Epithelial cell of esophagus (primary cell): ENCODE measurements at regions not wholly inside any gene's neighbourhood (a gene's known extent, or its start where the extent isn't known, plus 50 kb on each side); places are given as distances from the start of the nearest gene placed in this dataset.

Source experiments
- DNase-seq: peaks from one replicate; pipeline ENCODE4 v3.0.0; 2010; ENCODE audit warnings: low read depth
- H3K4me3 ChIP-seq: 2 replicates; pipeline ENCODE4 v1.5.1; 2011; ENCODE audit warnings: mild to moderate bottlenecking, low read length, control low read depth
- TF ChIP-seq, protein P1 (sequence below): IDR thresholded peaks from 2 replicates; pipeline ENCODE4 v1.5.1; 2011; ENCODE audit warnings: low read depth, mild to moderate bottlenecking, low read length, control low read depth, inconsistent platforms; ENCODE audit not compliant: insufficient read depth; ENCODE audit errors: missing control alignments

DNA sequence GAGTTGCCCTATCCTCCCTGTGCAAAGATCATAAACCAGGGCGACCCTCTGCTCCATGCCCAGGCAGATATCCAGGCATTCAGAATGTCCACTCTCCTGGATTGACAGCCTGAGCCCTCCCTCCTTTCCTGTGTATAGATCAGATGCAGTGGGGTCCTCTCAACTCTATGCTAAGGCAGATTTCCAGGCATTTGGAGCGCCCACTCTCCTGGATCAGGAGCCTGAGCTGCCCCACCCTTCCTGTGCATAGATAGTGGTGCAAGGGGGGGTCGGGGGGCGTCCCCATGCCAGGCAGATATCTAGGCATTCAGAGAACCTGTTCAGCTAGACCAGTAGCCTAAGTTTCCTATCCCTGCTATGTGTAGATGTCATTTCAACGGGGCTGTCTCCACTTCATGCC lies 941.1 kb downstream of the PCDH19 start:
- TF ChIP-seq, protein P1, sequence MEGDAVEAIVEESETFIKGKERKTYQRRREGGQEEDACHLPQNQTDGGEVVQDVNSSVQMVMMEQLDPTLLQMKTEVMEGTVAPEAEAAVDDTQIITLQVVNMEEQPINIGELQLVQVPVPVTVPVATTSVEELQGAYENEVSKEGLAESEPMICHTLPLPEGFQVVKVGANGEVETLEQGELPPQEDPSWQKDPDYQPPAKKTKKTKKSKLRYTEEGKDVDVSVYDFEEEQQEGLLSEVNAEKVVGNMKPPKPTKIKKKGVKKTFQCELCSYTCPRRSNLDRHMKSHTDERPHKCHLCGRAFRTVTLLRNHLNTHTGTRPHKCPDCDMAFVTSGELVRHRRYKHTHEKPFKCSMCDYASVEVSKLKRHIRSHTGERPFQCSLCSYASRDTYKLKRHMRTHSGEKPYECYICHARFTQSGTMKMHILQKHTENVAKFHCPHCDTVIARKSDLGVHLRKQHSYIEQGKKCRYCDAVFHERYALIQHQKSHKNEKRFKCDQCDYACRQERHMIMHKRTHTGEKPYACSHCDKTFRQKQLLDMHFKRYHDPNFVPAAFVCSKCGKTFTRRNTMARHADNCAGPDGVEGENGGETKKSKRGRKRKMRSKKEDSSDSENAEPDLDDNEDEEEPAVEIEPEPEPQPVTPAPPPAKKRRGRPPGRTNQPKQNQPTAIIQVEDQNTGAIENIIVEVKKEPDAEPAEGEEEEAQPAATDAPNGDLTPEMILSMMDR: no peak
- no peak overlapping the region for H3K4me3 ChIP-seq
- DNase-seq: no peak

DNA sequence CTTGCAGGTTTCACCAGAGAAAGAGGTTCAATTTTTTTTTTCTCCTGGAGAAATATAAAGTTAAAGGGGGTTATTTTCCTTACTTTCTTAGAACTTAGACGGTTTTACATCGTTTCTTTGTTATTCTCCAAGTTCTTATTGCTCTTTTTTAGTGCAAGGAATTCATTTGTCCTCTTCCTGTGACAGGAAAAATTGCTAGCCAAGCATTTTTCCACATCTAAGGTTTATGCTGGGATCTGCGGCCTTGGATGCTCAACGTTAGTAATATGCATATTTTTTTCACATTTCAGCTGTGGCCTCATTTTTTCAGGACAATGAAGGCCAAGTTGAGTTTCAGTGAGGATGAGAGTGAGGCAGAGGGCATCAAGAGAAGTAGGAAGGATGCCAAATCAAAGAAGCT lies 948.9 kb downstream of the PCDH19 start:
- TF ChIP-seq, protein P1: no peak
- H3K4me3 ChIP-seq: no peak overlapping the region
- DNase-seq: no peak

DNA sequence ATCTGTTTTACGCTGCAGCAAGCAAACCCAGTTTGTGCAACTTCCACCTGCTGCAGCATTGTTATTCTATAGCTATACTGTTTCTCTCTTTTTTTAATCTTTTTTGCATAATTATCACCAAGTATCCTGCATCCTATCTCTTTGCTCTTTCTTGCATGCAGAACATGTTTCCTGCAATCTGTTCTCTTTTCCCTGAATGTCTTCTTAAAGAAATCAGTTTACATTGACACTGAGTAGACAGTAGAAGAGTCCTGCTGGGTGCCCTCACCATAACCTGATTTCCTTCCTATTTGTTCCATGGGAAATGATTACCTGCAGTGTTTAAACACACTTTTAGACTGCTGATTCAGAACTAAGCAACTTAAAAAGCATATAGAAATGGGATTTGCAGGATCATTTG lies 964.7 kb downstream of the PCDH19 start:
- no peak overlapping the region for H3K4me3 ChIP-seq
- TF ChIP-seq, protein P1: no peak
- no peak for DNase-seq

DNA sequence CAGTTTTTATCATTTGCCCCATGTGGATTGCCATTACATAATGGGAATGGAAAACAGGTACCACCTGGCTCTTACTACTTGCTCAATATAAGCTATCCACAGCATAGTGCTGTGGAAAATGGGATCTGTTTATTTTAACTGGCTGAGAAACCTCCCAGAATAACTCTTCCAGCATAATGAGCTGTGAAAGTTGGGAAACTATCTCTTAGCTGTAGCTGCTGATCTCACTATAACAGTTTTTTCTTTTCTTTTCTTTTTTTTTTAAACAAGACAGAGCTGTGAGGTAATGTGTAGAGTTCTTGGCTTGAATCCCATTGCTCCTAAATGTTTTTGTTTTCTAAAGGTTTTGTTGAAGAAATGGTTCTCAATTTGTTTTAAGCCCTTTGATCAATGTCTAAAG lies 988.3 kb downstream of the PCDH19 start:
- TF ChIP-seq, protein P1: no peak
- DNase-seq: no peak
- H3K4me3 ChIP-seq: no peak overlapping the region

DNA sequence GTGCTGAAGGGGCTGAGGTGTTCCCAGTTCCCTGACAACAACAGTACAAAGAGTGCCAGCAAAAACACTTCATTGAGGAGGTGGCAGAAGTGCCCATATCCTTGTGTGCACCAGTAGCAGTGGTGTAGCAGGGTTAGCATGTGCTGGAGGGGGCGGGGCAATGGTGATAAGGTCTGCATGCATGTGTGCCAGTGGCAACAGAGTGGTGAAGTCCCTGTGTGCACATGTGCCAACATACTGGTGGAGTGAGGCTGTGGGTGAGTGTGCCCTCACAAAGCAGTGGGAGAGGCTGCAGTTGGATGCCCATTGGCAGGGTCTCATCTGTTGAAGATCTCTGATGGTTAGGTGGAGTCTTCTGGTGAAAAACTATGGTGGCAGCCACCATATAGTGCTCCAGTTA lies 994.6 kb downstream of the PCDH19 start:
- H3K4me3 ChIP-seq: no peak overlapping the region
- TF ChIP-seq, protein P1: no peak
- no peak for DNase-seq

DNA sequence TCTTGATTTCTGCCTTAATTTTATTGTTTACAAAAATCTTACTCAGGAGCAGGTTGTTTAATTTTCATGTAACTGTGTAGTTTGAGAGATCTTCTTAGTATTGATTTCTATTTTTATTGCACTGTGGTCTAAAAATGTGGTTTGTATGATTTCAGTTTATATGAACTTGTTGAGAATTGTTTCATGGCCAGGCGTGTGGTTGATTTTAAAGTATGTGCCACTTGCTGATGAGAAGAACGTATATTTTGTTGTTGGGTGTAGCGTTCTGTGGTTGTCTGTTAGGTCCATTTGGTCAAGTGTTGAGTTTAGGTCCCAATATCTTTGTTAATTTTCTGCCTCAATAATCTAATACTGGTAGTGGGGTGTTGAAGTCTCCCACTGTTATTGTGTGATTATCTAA lies 996.8 kb downstream of the PCDH19 start:
- TF ChIP-seq, protein P1: no peak
- H3K4me3 ChIP-seq: no peak overlapping the region
- no peak for DNase-seq

DNA sequence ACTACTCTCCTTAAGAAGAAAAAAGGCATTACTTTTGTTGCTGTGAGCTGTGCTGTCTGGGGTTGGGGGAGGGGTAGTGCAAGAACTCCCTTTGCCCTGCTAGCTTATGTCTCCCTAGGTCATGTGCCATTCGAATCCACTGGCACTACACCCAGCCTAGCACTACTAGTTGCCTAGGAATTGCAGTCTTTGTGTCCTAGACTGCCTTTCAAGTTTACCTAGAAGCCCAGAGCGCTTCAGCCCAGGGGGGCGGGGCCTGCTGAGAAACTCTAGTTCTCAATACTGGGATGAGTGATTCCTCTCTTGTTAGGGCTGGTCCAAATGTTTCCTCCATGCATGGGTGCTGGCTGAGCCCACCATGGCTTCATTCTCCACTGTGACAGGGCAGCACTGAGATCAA lies 1011.5 kb downstream of the PCDH19 start:
- no peak overlapping the region for H3K4me3 ChIP-seq
- no peak for DNase-seq
- TF ChIP-seq, protein P1: no peak
